Activated T-cell treated with anti-CD3 and anti-CD28 coated beads, Interleukin-2, amount 50 U/mL, for 48 hours (primary cell): ENCODE measurements at regions not wholly inside any gene's neighbourhood (a gene's known extent, or its start where the extent isn't known, plus 50 kb on each side); places are given as distances from the start of the nearest gene placed in this dataset.
A peak's percentile ranks its signal among the peaks of the same experiment; 100 is the strongest.
"Not testable (repeated sequence)": the region's sequence is repeated elsewhere in the genome, so short reads cannot be mapped to it uniquely, and the experiment has no call there.

Source experiments
- DNase-seq, 2 experiments: peaks; one replicate each; pipeline ENCODE4 v3.0.0-alpha.2; 2020

- DNase-seq, result no peak
Observed at GRCh38 chr16:48105976-48106375, 49.8 kb downstream of the ABCC12 start.

- no peak for DNase-seq
Observed at GRCh38 chr16:48105456-48105855, 50.3 kb downstream of the ABCC12 start.

GRCh38 chr16:48103591-48103990, 52.2 kb downstream of the ABCC12 start:
- DNase-seq, result no peak

- no peak for DNase-seq
Observed at GRCh38 chr16:48102083-48103008, 53.4 kb downstream of the ABCC12 start.

GRCh38 chr16:48101069-48101674, 54.6 kb downstream of the ABCC12 start:
- peak; percentile 57 to 70 for DNase-seq

- DNase-seq, result no peak
Observed at GRCh38 chr16:48099455-48099854, 56.3 kb downstream of the ABCC12 start.

- no peak for DNase-seq
Observed at GRCh38 chr16:48098472-48098871, 57.3 kb downstream of the ABCC12 start.

- DNase-seq, result no peak
Observed at GRCh38 chr16:48091117-48091516, 64.7 kb downstream of the ABCC12 start.

GRCh38 chr16:48089053-48089792, 66.6 kb downstream of the ABCC12 start:
- no peak for DNase-seq

- no peak for DNase-seq
Observed at GRCh38 chr16:48087639-48088038, 68.2 kb downstream of the ABCC12 start.

- DNase-seq, result no peak
Observed at GRCh38 chr16:48086422-48086821, 69.4 kb downstream of the ABCC12 start.

- DNase-seq, result no peak
Observed at GRCh38 chr16:48085729-48086128, 70.1 kb downstream of the ABCC12 start.

- DNase-seq, result no peak
Observed at GRCh38 chr16:48084826-48085225, 71.0 kb downstream of the ABCC12 start.

- DNase-seq, result no peak
Observed at GRCh38 chr16:48082516-48082915, 73.3 kb downstream of the ABCC12 start.

- DNase-seq, result no peak
Observed at GRCh38 chr16:48081656-48082055, 74.1 kb downstream of the ABCC12 start.

- DNase-seq, result no peak
Observed at GRCh38 chr16:48076455-48077012, 79.3 kb downstream of the ABCC12 start.

GRCh38 chr16:48075398-48075797, 80.4 kb downstream of the ABCC12 start:
- no peak for DNase-seq

- no peak for DNase-seq
Observed at GRCh38 chr16:48067388-48067787, 88.4 kb downstream of the ABCC12 start.

GRCh38 chr16:48064971-48065370, 90.8 kb downstream of the ABCC12 start:
- DNase-seq, result no peak

- DNase-seq, result no peak
Observed at GRCh38 chr16:48062681-48063080, 93.1 kb downstream of the ABCC12 start.

GRCh38 chr16:48059936-48060335, 95.9 kb downstream of the ABCC12 start:
- no peak for DNase-seq

GRCh38 chr16:48059190-48059589, 96.6 kb downstream of the ABCC12 start:
- DNase-seq, result not testable (repeated sequence)

- DNase-seq, result no peak
Observed at GRCh38 chr16:48057048-48057447, 98.7 kb downstream of the ABCC12 start.
